B cell (primary cell): ENCODE measurements at regions not wholly inside any gene's neighbourhood (a gene's known extent, or its start where the extent isn't known, plus 50 kb on each side); places are given as distances from the start of the nearest gene placed in this dataset.

Source experiments
- ATAC-seq: fragments of 200-7000 bp; cut with Tn5 transposase; one replicate; pipeline ENCODE4 v1.10.0; 2021; ENCODE audit warnings: low read depth, mild to moderate bottlenecking, moderate number of reproducible peaks, moderate library complexity
- CTCF ChIA-PET: fragments of 350-600 bp; sonication (Branson Sonifier 250); formaldehyde crosslinking; loops from one replicate; lab custom pipeline; 2021; ENCODE audit warnings: antibody characterized with exemption, inconsistent platforms; lab: Charles Lee
- POLR2A ChIA-PET: fragments of 350-600 bp; sonication (Branson Sonifier 250); formaldehyde crosslinking; loops from one replicate; lab custom pipeline; 2021; ENCODE audit warnings: antibody characterized with exemption; lab: Charles Lee
- DNase-seq: peaks from one replicate; pipeline ENCODE4 v3.0.0; 2013
- H2AFZ ChIP-seq: 2 replicates; pipeline ENCODE4 v1.6.1; 2012; ENCODE audit warnings: mild to moderate bottlenecking, low read depth, low read length; ENCODE audit not compliant: insufficient read depth, poor library complexity, severe bottlenecking
- H3K27ac ChIP-seq, 2 donors: 1 replicate in 1 of 2; 2 replicates in 1 of 2; pipeline ENCODE4 v1.5.1; 2012 to 2013; ENCODE audit warnings: low read length in 2 of 2, mild to moderate bottlenecking in 2 of 2, moderate library complexity in 1 of 2
- H3K27me3 ChIP-seq, 4 experiments: fragments of 200-600 bp in 1 of 4; sonication (generic) in 1 of 4; replicated peaks in 1 of 4; 1 replicate in 2 of 4; 2 replicates in 2 of 4; pipeline versions ENCODE4 v1.6.1 to v1.7.0; 2013 to 2016; ENCODE audit warnings: low read length in 3 of 4, mild to moderate bottlenecking in 2 of 4, mixed read lengths in 1 of 4, moderate library complexity in 1 of 4; ENCODE audit not compliant: insufficient read depth in 4 of 4, control insufficient read depth in 3 of 4; ENCODE audit errors: control extremely low read depth in 1 of 4
- H3K36me3 ChIP-seq, 2 experiments: replicated peaks in 1 of 2; 1 replicate in 1 of 2; 2 replicates in 1 of 2; pipeline versions ENCODE4 v1.6.1 to v1.7.1; 2013; ENCODE audit warnings: low read length in 1 of 2; ENCODE audit not compliant: insufficient read depth in 2 of 2, control insufficient read depth in 1 of 2; ENCODE audit errors: control extremely low read depth in 1 of 2, extremely low read depth in 1 of 2
- H3K4me1 ChIP-seq, 2 donors: fragments of 200-600 bp in 1 of 2; sonication (generic) in 1 of 2; 1 replicate in 1 of 2; 2 replicates in 1 of 2; pipeline versions ENCODE4 v1.5.1 to v1.6.1; 2013 to 2017; ENCODE audit warnings: low read length in 2 of 2; ENCODE audit not compliant: control insufficient read depth in 2 of 2, insufficient read depth in 2 of 2
- H3K4me2 ChIP-seq: replicated peaks from 2 replicates; pipeline ENCODE3; 2012; ENCODE audit warnings: mild to moderate bottlenecking, low read depth, low read length; ENCODE audit not compliant: poor library complexity, severe bottlenecking
- H3K4me3 ChIP-seq, 5 experiments: fragments of 200-600 bp in 1 of 5; sonication (generic) in 1 of 5; 1 replicate in 3 of 5; 2 replicates in 2 of 5; pipeline versions ENCODE4 v1.5.1 to v1.7.0; 2011 to 2016; ENCODE audit warnings: low read length in 4 of 5, mild to moderate bottlenecking in 4 of 5, low read depth in 2 of 5, control low read depth in 1 of 5, moderate library complexity in 1 of 5; ENCODE audit not compliant: insufficient read depth in 1 of 5; ENCODE audit errors: control extremely low read depth in 1 of 5, extremely low read depth in 1 of 5
- H3K79me2 ChIP-seq: fragments of 200-600 bp; sonication (generic); one replicate; pipeline ENCODE4 v1.6.0; 2016; ENCODE audit warnings: low read length; ENCODE audit not compliant: control insufficient read depth, insufficient read depth
- H3K9ac ChIP-seq: fragments of 200-600 bp; sonication (generic); 2 replicates; pipeline ENCODE4 v1.6.1; 2017; ENCODE audit warnings: mild to moderate bottlenecking, low read length, moderate library complexity
- H3K9me3 ChIP-seq, 3 donors: one replicate each; pipeline versions ENCODE4 v1.6.1 to v1.7.1; 2013; ENCODE audit warnings: low read length in 2 of 3; ENCODE audit not compliant: control insufficient read depth in 2 of 3, insufficient read depth in 1 of 3; ENCODE audit errors: control extremely low read depth in 1 of 3
- H4K20me1 ChIP-seq: 2 replicates; pipeline ENCODE4 v1.6.0; 2012; ENCODE audit warnings: mild to moderate bottlenecking, low read length; ENCODE audit not compliant: insufficient read depth, control insufficient read depth, poor library complexity, severe bottlenecking
- H3K27ac Mint-ChIP-seq: one replicate; pipeline ENCODE4 v1.8.0; 2021; ENCODE audit warnings: mixed read lengths
- H3K27me3 Mint-ChIP-seq: one replicate; pipeline ENCODE4 v1.8.0; 2021; ENCODE audit warnings: mixed read lengths
- H3K4me1 Mint-ChIP-seq: one replicate; pipeline ENCODE4 v1.8.0; 2021; ENCODE audit warnings: mixed read lengths
- H3K4me3 Mint-ChIP-seq: one replicate; pipeline ENCODE4 v1.8.0; 2021; ENCODE audit warnings: mixed read lengths
- H3K9me3 Mint-ChIP-seq: one replicate; pipeline ENCODE4 v1.8.0; 2022; ENCODE audit warnings: mixed read lengths; ENCODE audit not compliant: insufficient read depth
- CTCF ChIP-seq: fragments of 200-600 bp; IDR thresholded peaks from one replicate; pipeline ENCODE4 v1.8.0; 2022; ENCODE audit warnings: antibody characterized with exemption, mild to moderate bottlenecking
- EZH2 ChIP-seq: IDR thresholded peaks from 2 replicates; pipeline ENCODE4 v1.6.1; 2012; ENCODE audit warnings: borderline replicate concordance, low read depth, mild to moderate bottlenecking, moderate library complexity, low read length; ENCODE audit not compliant: insufficient read depth, poor library complexity, severe bottlenecking
- WGBS: methylation state at CpG from one replicate; pipeline ENCODE4 v1.1.5; 2013; ENCODE audit warnings: missing lambda C conversion rate; ENCODE audit not compliant: insufficient coverage; 5-methylcytosine and 5-hydroxymethylcytosine counted together
- intact Hi-C: fragments of 100-400 bp; cut with micrococcal nuclease; formaldehyde crosslinking; loops from one replicate; pipeline ENCODE4 v1.10.0; 2022

GRCh38 chrX:150199181-150199580 lies 163.9 kb upstream of the MAMLD1 start:
- H3K27me3 Mint-ChIP-seq: no peaks in the 10 kb centered on the region
- ATAC-seq: no peak
- no CpG with 5 or more reads among the region's 5 CpGs for WGBS
- H3K4me3 ChIP-seq: no peak overlapping the region
- TF ChIP-seq EZH2: no peak
- TF ChIP-seq CTCF: no peak
- ChIA-PET CTCF (no interaction called here), POLR2A (no interaction called here)
- no peak overlapping the region for H3K27ac ChIP-seq
- H3K27me3 ChIP-seq: no peaks in the 10 kb centered on the region
- H3K36me3 ChIP-seq: no peaks in the 10 kb centered on the region
- no peaks in the 10 kb centered on the region for H3K9me3 ChIP-seq
- no peak for DNase-seq
- intact Hi-C loops: no loop called here
- no peaks in the 10 kb centered on the region for H3K4me1 ChIP-seq
- no peaks in the 10 kb centered on the region for H3K9me3 Mint-ChIP-seq
- H3K4me1 Mint-ChIP-seq: no peaks in the 10 kb centered on the region
- no peak overlapping the region for H3K4me2 ChIP-seq
- H2AFZ ChIP-seq: no peak overlapping the region
- H4K20me1 ChIP-seq: no peaks in the 10 kb centered on the region
- H3K4me3 Mint-ChIP-seq: no peak overlapping the region
- no peaks in the 10 kb centered on the region for H3K79me2 ChIP-seq
- no peak overlapping the region for H3K9ac ChIP-seq
- no peak overlapping the region for H3K27ac Mint-ChIP-seq

GRCh38 chrX:150199803-150200202 lies 163.3 kb upstream of the MAMLD1 start:
- no peak overlapping the region for H3K27ac Mint-ChIP-seq

More at GRCh38 chrX:150199803-150200202, 163.3 kb upstream of the MAMLD1 start:
- Histone ChIP-seq H3K4me1 (no peaks in the 10 kb centered on the region), H4K20me1 (no peaks in the 10 kb centered on the region), H3K4me3 (no peak overlapping the region), H3K9me3 (no peaks in the 10 kb centered on the region), H3K79me2 (no peaks in the 10 kb centered on the region), H2AFZ (no peak overlapping the region), H3K9ac (no peak overlapping the region), H3K27ac (no peak overlapping the region), H3K4me2 (no peak overlapping the region), H3K27me3 (no peaks in the 10 kb centered on the region), H3K36me3 (no peaks in the 10 kb centered on the region)
- H3K9me3 Mint-ChIP-seq: no peaks in the 10 kb centered on the region
- DNase-seq (no peak), ATAC-seq (no peak)
- no peak overlapping the region for H3K4me3 Mint-ChIP-seq
- TF ChIP-seq CTCF: no peak
- no peak for TF ChIP-seq EZH2
- 100% methylated on average over 1 of the region's 3 CpGs for WGBS
- intact Hi-C loops: no loop called here
- ChIA-PET POLR2A (no interaction called here), CTCF (no interaction called here)
- no peaks in the 10 kb centered on the region for H3K27me3 Mint-ChIP-seq
- no peaks in the 10 kb centered on the region for H3K4me1 Mint-ChIP-seq
